WTC11 (cell line): ENCODE measurements at regions not wholly inside any gene's neighbourhood (a gene's known extent, or its start where the extent isn't known, plus 50 kb on each side); places are given as distances from the start of the nearest gene placed in this dataset.

Source experiments
- ATAC-seq: fragments of 200-7000 bp; cut with Tn5 transposase; 2 replicates; pipeline ENCODE4 v1.10.0; 2021; ENCODE audit warnings: mild to moderate bottlenecking, moderate library complexity
- CTCF ChIA-PET: fragments of 300-600 bp; sonication (Branson Sonifier 250); formaldehyde crosslinking; loops from one replicate; lab custom pipeline; 2021; ENCODE audit warnings: antibody characterized with exemption; lab: Charles Lee
- POLR2A ChIA-PET: fragments of 350-600 bp; sonication (Branson Sonifier 250); formaldehyde crosslinking; loops from one replicate; lab custom pipeline; 2021; ENCODE audit warnings: antibody characterized with exemption; lab: Charles Lee
- DNase-seq: peaks from one replicate; pipeline ENCODE4 v3.0.0; 2021; ENCODE audit warnings: low spot score
- H3K27ac Mint-ChIP-seq: 2 replicates; pipeline ENCODE4 v1.8.0; 2021; ENCODE audit warnings: mixed read lengths
- H3K27me3 Mint-ChIP-seq: 2 replicates; pipeline ENCODE4 v1.8.0; 2021; ENCODE audit warnings: low read depth, mild to moderate bottlenecking, moderate library complexity, mixed read lengths
- H3K36me3 Mint-ChIP-seq: 2 replicates; pipeline ENCODE4 v1.8.0; 2021; ENCODE audit warnings: mixed read lengths
- H3K4me1 Mint-ChIP-seq: 2 replicates; pipeline ENCODE4 v1.8.0; 2022; ENCODE audit warnings: mixed read lengths
- H3K4me3 Mint-ChIP-seq: 2 replicates; pipeline ENCODE4 v1.8.0; 2021; ENCODE audit warnings: mild to moderate bottlenecking, moderate library complexity, mixed read lengths
- H3K9me3 Mint-ChIP-seq: 2 replicates; pipeline ENCODE4 v1.8.0; 2021; ENCODE audit warnings: mixed read lengths
- ATF1 ChIP-seq: sonication (generic); formaldehyde crosslinking; IDR thresholded peaks from 2 replicates; pipeline ENCODE4 v1.8.1; 2023; ENCODE audit warnings: mild to moderate bottlenecking, moderate library complexity, missing genetic modification reagents
- CREB1 ChIP-seq: sonication (generic); formaldehyde crosslinking; IDR thresholded peaks from 2 replicates; pipeline ENCODE4 v1.8.0; 2023; ENCODE audit warnings: mild to moderate bottlenecking, missing genetic modification reagents
- GABPB1 ChIP-seq: sonication (generic); formaldehyde crosslinking; IDR thresholded peaks from 2 replicates; pipeline ENCODE4 v1.8.1; 2023; ENCODE audit warnings: mild to moderate bottlenecking, missing genetic modification reagents
- GRHL2 ChIP-seq: fragments of 250-450 bp; sonication (Bioruptor Pico); IDR thresholded peaks from 2 replicates; pipeline ENCODE4 v1.8.0; 2022; ENCODE audit warnings: mild to moderate bottlenecking, moderate library complexity; ENCODE audit not compliant: insufficient replicate concordance, severe bottlenecking
- MAX ChIP-seq: sonication (generic); formaldehyde crosslinking; IDR thresholded peaks from 2 replicates; pipeline ENCODE4 v1.8.0; 2022; ENCODE audit warnings: mild to moderate bottlenecking, missing genetic modification reagents
- NFYB ChIP-seq: sonication (generic); formaldehyde crosslinking; conservative IDR thresholded peaks from 2 replicates; pipeline ENCODE4 v1.8.0; 2022; ENCODE audit warnings: low read depth, missing genetic modification reagents
- NR3C1 ChIP-seq: sonication (generic); formaldehyde crosslinking; conservative IDR thresholded peaks from 2 replicates; pipeline ENCODE4 v1.8.1; 2023; ENCODE audit warnings: low read depth, mild to moderate bottlenecking, missing genetic modification reagents
- OVOL2 ChIP-seq: fragments of 250-450 bp; sonication (Bioruptor Pico); IDR thresholded peaks from 2 replicates; pipeline ENCODE4 v1.9.0; 2021; ENCODE audit warnings: mild to moderate bottlenecking, borderline replicate concordance
- PRRX2 ChIP-seq: fragments of 250-450 bp; sonication (Bioruptor Pico); IDR thresholded peaks from 2 replicates; pipeline ENCODE4 v1.8.0; 2021; ENCODE audit warnings: mild to moderate bottlenecking
- RORB ChIP-seq: fragments of 250-450 bp; sonication (Bioruptor Pico); IDR thresholded peaks from 2 replicates; pipeline ENCODE4 v1.9.0; 2021; ENCODE audit warnings: mild to moderate bottlenecking
- TEAD4 ChIP-seq: sonication (generic); formaldehyde crosslinking; IDR thresholded peaks from 2 replicates; pipeline ENCODE4 v1.8.0; 2022; ENCODE audit warnings: mild to moderate bottlenecking, missing genetic modification reagents
- ZBTB21 ChIP-seq: sonication (generic); formaldehyde crosslinking; IDR thresholded peaks from 2 replicates; pipeline ENCODE4 v1.8.1; 2023; ENCODE audit warnings: mild to moderate bottlenecking, missing genetic modification reagents, borderline replicate concordance
- ZNF232 ChIP-seq: sonication (generic); formaldehyde crosslinking; IDR thresholded peaks from 2 replicates; pipeline ENCODE4 v1.8.0; 2022; ENCODE audit warnings: mild to moderate bottlenecking, missing genetic modification reagents
- ZNF423 ChIP-seq: fragments of 250-450 bp; sonication (Bioruptor Pico); IDR thresholded peaks from 2 replicates; pipeline ENCODE4 v2.1.2; 2022; ENCODE audit warnings: mild to moderate bottlenecking, moderate library complexity
- ZNF512 ChIP-seq: sonication (generic); formaldehyde crosslinking; IDR thresholded peaks from 2 replicates; pipeline ENCODE4 v1.8.1; 2022; ENCODE audit warnings: missing genetic modification reagents, borderline replicate concordance
- ZNF671 ChIP-seq: fragments of 250-450 bp; sonication (Bioruptor Pico); IDR thresholded peaks from 2 replicates; pipeline ENCODE4 v1.8.0; 2021; ENCODE audit warnings: mild to moderate bottlenecking
- ZSCAN18 ChIP-seq: fragments of 250-450 bp; sonication (Bioruptor Pico); IDR thresholded peaks from 2 replicates; pipeline ENCODE4 v2.1.2; 2022; ENCODE audit warnings: mild to moderate bottlenecking, moderate library complexity
- TF ChIP-seq, protein P1 (sequence below): sonication (generic); formaldehyde crosslinking; IDR thresholded peaks from 2 replicates; pipeline ENCODE4 v1.8.0; 2022; ENCODE audit warnings: mild to moderate bottlenecking, missing genetic modification reagents
- TF ChIP-seq, protein P2 (sequence below): sonication (generic); formaldehyde crosslinking; IDR thresholded peaks from 2 replicates; pipeline ENCODE4 v1.8.0; 2023; ENCODE audit warnings: missing genetic modification reagents, mild to moderate bottlenecking, borderline replicate concordance
- TF ChIP-seq, protein P3 (sequence below): fragments of 200-600 bp; IDR thresholded peaks from 2 replicates; pipeline ENCODE4 v1.8.0; 2022; ENCODE audit warnings: antibody characterized with exemption
- TF ChIP-seq, protein P4 (sequence below): sonication (generic); formaldehyde crosslinking; IDR thresholded peaks from 2 replicates; pipeline ENCODE4 v1.8.0; 2022; ENCODE audit warnings: mild to moderate bottlenecking, missing genetic modification reagents

GRCh38 chr3:104588442-104588841 lies 778.3 kb upstream of the ALCAM start:
- Mint-ChIP-seq H3K9me3 (peaks cover 10% of the 10 kb centered on the region), H3K4me3 (no peak overlapping the region), H3K27ac (no peak overlapping the region), H3K4me1 (peaks cover 2% of the 10 kb centered on the region; the same call in 1 of the 2 replicates), H3K36me3 (0 out of 2 replicates have a peak, but pooled peaks cover 3% of the 10 kb centered on the region), H3K27me3 (no peaks in the 10 kb centered on the region)
- DNase-seq (no peak), ATAC-seq (no peak)
- POLR2A ChIA-PET: no interaction called here
- TF ChIP-seq ZNF423 (CRISPR knock-in tag): no peak
- no peak for TF ChIP-seq ZNF512 (CRISPR knock-in tag)
- TF ChIP-seq ZSCAN18 (CRISPR knock-in tag): no peak
- TF ChIP-seq NFYB (CRISPR knock-in tag): no peak
- TF ChIP-seq MAX: no peak
- TF ChIP-seq, protein P1, sequence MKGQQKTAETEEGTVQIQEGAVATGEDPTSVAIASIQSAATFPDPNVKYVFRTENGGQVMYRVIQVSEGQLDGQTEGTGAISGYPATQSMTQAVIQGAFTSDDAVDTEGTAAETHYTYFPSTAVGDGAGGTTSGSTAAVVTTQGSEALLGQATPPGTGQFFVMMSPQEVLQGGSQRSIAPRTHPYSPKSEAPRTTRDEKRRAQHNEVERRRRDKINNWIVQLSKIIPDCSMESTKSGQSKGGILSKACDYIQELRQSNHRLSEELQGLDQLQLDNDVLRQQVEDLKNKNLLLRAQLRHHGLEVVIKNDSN: no peak
- TF ChIP-seq GABPB1 (CRISPR knock-in tag): no peak
- TF ChIP-seq RORB (CRISPR knock-in tag): no peak
- TF ChIP-seq CREB1 (CRISPR knock-in tag): no peak
- TF ChIP-seq NR3C1 (CRISPR knock-in tag): no peak
- TF ChIP-seq, protein P2, sequence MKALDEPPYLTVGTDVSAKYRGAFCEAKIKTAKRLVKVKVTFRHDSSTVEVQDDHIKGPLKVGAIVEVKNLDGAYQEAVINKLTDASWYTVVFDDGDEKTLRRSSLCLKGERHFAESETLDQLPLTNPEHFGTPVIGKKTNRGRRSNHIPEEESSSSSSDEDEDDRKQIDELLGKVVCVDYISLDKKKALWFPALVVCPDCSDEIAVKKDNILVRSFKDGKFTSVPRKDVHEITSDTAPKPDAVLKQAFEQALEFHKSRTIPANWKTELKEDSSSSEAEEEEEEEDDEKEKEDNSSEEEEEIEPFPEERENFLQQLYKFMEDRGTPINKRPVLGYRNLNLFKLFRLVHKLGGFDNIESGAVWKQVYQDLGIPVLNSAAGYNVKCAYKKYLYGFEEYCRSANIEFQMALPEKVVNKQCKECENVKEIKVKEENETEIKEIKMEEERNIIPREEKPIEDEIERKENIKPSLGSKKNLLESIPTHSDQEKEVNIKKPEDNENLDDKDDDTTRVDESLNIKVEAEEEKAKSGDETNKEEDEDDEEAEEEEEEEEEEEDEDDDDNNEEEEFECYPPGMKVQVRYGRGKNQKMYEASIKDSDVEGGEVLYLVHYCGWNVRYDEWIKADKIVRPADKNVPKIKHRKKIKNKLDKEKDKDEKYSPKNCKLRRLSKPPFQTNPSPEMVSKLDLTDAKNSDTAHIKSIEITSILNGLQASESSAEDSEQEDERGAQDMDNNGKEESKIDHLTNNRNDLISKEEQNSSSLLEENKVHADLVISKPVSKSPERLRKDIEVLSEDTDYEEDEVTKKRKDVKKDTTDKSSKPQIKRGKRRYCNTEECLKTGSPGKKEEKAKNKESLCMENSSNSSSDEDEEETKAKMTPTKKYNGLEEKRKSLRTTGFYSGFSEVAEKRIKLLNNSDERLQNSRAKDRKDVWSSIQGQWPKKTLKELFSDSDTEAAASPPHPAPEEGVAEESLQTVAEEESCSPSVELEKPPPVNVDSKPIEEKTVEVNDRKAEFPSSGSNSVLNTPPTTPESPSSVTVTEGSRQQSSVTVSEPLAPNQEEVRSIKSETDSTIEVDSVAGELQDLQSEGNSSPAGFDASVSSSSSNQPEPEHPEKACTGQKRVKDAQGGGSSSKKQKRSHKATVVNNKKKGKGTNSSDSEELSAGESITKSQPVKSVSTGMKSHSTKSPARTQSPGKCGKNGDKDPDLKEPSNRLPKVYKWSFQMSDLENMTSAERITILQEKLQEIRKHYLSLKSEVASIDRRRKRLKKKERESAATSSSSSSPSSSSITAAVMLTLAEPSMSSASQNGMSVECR: no peak
- no peak for TF ChIP-seq ZNF232
- no peak for TF ChIP-seq ZNF671
- TF ChIP-seq PRRX2: no peak
- TF ChIP-seq, protein P3, sequence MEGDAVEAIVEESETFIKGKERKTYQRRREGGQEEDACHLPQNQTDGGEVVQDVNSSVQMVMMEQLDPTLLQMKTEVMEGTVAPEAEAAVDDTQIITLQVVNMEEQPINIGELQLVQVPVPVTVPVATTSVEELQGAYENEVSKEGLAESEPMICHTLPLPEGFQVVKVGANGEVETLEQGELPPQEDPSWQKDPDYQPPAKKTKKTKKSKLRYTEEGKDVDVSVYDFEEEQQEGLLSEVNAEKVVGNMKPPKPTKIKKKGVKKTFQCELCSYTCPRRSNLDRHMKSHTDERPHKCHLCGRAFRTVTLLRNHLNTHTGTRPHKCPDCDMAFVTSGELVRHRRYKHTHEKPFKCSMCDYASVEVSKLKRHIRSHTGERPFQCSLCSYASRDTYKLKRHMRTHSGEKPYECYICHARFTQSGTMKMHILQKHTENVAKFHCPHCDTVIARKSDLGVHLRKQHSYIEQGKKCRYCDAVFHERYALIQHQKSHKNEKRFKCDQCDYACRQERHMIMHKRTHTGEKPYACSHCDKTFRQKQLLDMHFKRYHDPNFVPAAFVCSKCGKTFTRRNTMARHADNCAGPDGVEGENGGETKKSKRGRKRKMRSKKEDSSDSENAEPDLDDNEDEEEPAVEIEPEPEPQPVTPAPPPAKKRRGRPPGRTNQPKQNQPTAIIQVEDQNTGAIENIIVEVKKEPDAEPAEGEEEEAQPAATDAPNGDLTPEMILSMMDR: no peak
- CTCF ChIA-PET: interaction anchor here (1.1 kb wide), 1 partner anchor 486 kb away, joined by 4 read pairs; no protein-coding TSS in a partner anchor

DNA sequence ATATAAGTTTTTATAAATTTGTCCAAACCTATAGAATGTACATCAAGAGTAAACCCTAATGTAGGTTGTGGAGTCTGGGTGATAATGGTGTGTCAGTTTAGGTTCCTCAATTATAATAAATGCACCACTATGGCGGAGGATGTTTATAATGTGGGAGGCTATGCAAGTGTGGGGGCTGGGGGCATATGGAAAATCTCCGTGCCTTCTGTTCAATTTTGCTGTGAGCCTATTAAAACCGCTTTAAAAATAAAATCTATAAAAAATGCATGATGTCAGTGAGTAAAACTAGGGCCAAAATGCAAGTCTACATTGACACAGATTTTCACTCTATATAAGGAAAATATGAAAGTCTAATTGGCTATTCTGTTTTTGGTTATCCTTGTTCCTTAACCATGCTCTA lies 774.9 kb upstream of the ALCAM start:
- Mint-ChIP-seq H3K27me3 (no peaks in the 10 kb centered on the region), H3K27ac (no peak overlapping the region), H3K4me3 (no peak overlapping the region), H3K4me1 (peaks cover 2% of the 10 kb centered on the region; the same call in 1 of the 2 replicates), H3K36me3 (0 out of 2 replicates have a peak, but pooled peaks cover 3% of the 10 kb centered on the region), H3K9me3 (peaks cover 10% of the 10 kb centered on the region)
- ChIA-PET CTCF (no interaction called here), POLR2A (no interaction called here)
- DNase-seq (no peak), ATAC-seq (no peak)
- no peak for TF ChIP-seq ZNF232
- TF ChIP-seq ZBTB21 (CRISPR knock-in tag): no peak
- TF ChIP-seq, protein P2: no peak
- TF ChIP-seq GRHL2 (CRISPR knock-in tag): no peak
- no peak for TF ChIP-seq TEAD4 (CRISPR knock-in tag)
- TF ChIP-seq OVOL2 (CRISPR knock-in tag): no peak
- TF ChIP-seq ATF1 (CRISPR knock-in tag): no peak
- TF ChIP-seq, protein P4, sequence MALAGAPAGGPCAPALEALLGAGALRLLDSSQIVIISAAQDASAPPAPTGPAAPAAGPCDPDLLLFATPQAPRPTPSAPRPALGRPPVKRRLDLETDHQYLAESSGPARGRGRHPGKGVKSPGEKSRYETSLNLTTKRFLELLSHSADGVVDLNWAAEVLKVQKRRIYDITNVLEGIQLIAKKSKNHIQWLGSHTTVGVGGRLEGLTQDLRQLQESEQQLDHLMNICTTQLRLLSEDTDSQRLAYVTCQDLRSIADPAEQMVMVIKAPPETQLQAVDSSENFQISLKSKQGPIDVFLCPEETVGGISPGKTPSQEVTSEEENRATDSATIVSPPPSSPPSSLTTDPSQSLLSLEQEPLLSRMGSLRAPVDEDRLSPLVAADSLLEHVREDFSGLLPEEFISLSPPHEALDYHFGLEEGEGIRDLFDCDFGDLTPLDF (CRISPR knock-in tag): no peak
